GM12878 (cell line): ENCODE measurements at regions not wholly inside any gene's neighbourhood (a gene's known extent, or its start where the extent isn't known, plus 50 kb on each side); places are given as distances from the start of the nearest gene placed in this dataset.

Source experiments
- ATAC-seq: fragments of 200-7000 bp; cut with Tn5 transposase; 3 replicates; pipeline ENCODE4 v1.9.1; 2020; ENCODE audit warnings: mild to moderate bottlenecking, moderate library complexity
- BruUV-seq: library from RNA; stranded (reverse); fragments of 400-500 nt; replicated peaks from 2 replicates; lab custom pipeline; 2021; lab: Mats Ljungman, UMichigan
- CTCF ChIA-PET: fragments of 300-600 bp; sonication (Branson Sonifier 250); formaldehyde crosslinking; extraction: SDS; loops from one replicate; lab custom pipeline; 2021; ENCODE audit warnings: inconsistent platforms; lab: Yijun Ruan, JAX
- POLR2A ChIA-PET: fragments of 350-600 bp; formaldehyde crosslinking; extraction: SDS; loops from one replicate; lab custom pipeline; 2021; ENCODE audit warnings: inconsistent platforms; lab: Charles Lee
- RAD21 ChIA-PET: fragments of 300-600 bp; sonication (Branson Sonifier 250); formaldehyde crosslinking; loops from one replicate; lab custom pipeline; 2023; ENCODE audit warnings: antibody characterized with exemption; ENCODE audit not compliant: unreplicated experiment; lab: Charles Lee
- SMC1A ChIA-PET: fragments of 300-600 bp; sonication (Branson Sonifier 250); formaldehyde crosslinking; loops from one replicate; lab custom pipeline; 2023; ENCODE audit not compliant: unreplicated experiment, uncharacterized antibody; lab: Charles Lee
- DNase-seq: peaks from one replicate; pipeline ENCODE4 v3.0.0-alpha.2; 2011; ENCODE audit warnings: low read depth, low spot score
- FAIRE-seq: peaks from 3 replicates; lab custom pipeline; 2011; peaks lifted over from hg19 to GRCh38; lab: Jason Lieb, UNC
- H2AFZ ChIP-seq: 2 replicates; pipeline ENCODE4 v1.6.0; 2011; ENCODE audit warnings: low read depth, low read length, control low read depth; ENCODE audit not compliant: control insufficient read depth
- H3K27ac ChIP-seq: 2 replicates; pipeline ENCODE4 v1.5.1; 2011; ENCODE audit warnings: control low read depth; ENCODE audit not compliant: control insufficient read depth, insufficient read depth
- H3K27me3 ChIP-seq, 2 experiments: replicated peaks in 1 of 2; 2 replicates each; pipeline versions ENCODE4 v1.6.0 to v1.6.1; 2011; ENCODE audit warnings: low read length in 1 of 2; ENCODE audit not compliant: control insufficient read depth in 2 of 2, insufficient read depth in 2 of 2
- H3K36me3 ChIP-seq, 2 experiments: 2 replicates each; pipeline ENCODE4 v1.5.1; 2011; ENCODE audit warnings: low read length in 1 of 2; ENCODE audit not compliant: control insufficient read depth in 2 of 2, insufficient read depth in 2 of 2
- H3K4me1 ChIP-seq: 2 replicates; pipeline ENCODE4 v1.6.1; 2011; ENCODE audit warnings: mild to moderate bottlenecking, low read length, moderate library complexity, mixed read lengths; ENCODE audit not compliant: control insufficient read depth, insufficient read depth
- H3K4me2 ChIP-seq: 2 replicates; pipeline ENCODE4 v1.6.0; 2011; ENCODE audit warnings: control low read depth; ENCODE audit not compliant: control insufficient read depth, insufficient read depth
- H3K4me3 ChIP-seq: fragments of 200-600 bp; sonication (generic); 2 replicates; pipeline ENCODE4 v1.5.1; 2016
- H3K79me2 ChIP-seq: 2 replicates; pipeline ENCODE4 v1.6.0; 2011; ENCODE audit warnings: low read length; ENCODE audit not compliant: control insufficient read depth, insufficient read depth
- H3K9ac ChIP-seq: 2 replicates; pipeline ENCODE4 v1.8.0; 2011; ENCODE audit warnings: low read length, control low read depth, mixed read lengths; ENCODE audit not compliant: control insufficient read depth, insufficient read depth
- H3K9me3 ChIP-seq: replicated peaks from 3 replicates; pipeline ENCODE4 v1.5.1; 2011; ENCODE audit warnings: mild to moderate bottlenecking, low read length; ENCODE audit not compliant: control insufficient read depth, insufficient read depth
- H4K20me1 ChIP-seq: 2 replicates; pipeline ENCODE4 v1.6.0; 2011; ENCODE audit not compliant: control insufficient read depth, insufficient read depth
- BMI1 ChIP-seq: fragments of 450-650 bp; IDR thresholded peaks from 2 replicates; pipeline ENCODE4 v1.6.1; 2016; ENCODE audit warnings: mild to moderate bottlenecking, moderate library complexity, borderline replicate concordance
- CBX3 ChIP-seq: fragments of 200-600 bp; sonication (generic); IDR thresholded peaks from 2 replicates; pipeline ENCODE4 v1.6.1; 2016; ENCODE audit warnings: low read depth, borderline replicate concordance
- CBX5 ChIP-seq: sonication (generic); IDR thresholded peaks from 2 replicates; pipeline ENCODE4 v1.6.1; 2016; ENCODE audit warnings: low read depth, moderate library complexity, mild to moderate bottlenecking, inconsistent platforms
- CHD1 ChIP-seq: IDR thresholded peaks from 2 replicates; pipeline ENCODE4 v1.6.1; 2012; ENCODE audit warnings: low read depth, low read length, improper control_type of control experiment
- CREB1 ChIP-seq: IDR thresholded peaks from 2 replicates; pipeline ENCODE4 v1.6.1; 2012; ENCODE audit warnings: low read depth, mild to moderate bottlenecking, inconsistent platforms
- CUX1 ChIP-seq: IDR thresholded peaks from 2 replicates; pipeline ENCODE4 v1.6.1; 2012; ENCODE audit warnings: improper control_type of control experiment, low read depth, low read length; ENCODE audit not compliant: insufficient replicate concordance
- FOS ChIP-seq: IDR thresholded peaks from 3 replicates; pipeline ENCODE4 v1.6.1; 2011; ENCODE audit warnings: borderline replicate concordance; ENCODE audit not compliant: insufficient read length; ENCODE audit errors: extremely low read depth
- GABPA ChIP-seq: IDR thresholded peaks from 2 replicates; pipeline ENCODE4 v1.6.1; 2014; ENCODE audit warnings: antibody characterized with exemption, low read depth, mild to moderate bottlenecking, inconsistent platforms
- MLLT1 ChIP-seq: fragments of 450-650 bp; IDR thresholded peaks from 2 replicates; pipeline ENCODE4 v1.6.1; 2016; ENCODE audit warnings: mild to moderate bottlenecking
- MYC ChIP-seq: IDR thresholded peaks from 2 replicates; pipeline ENCODE4 v1.6.1; 2011; ENCODE audit warnings: mild to moderate bottlenecking, low read length, moderate library complexity, inconsistent platforms; ENCODE audit not compliant: insufficient read depth, insufficient replicate concordance, insufficient read length, severe bottlenecking
- NRF1 ChIP-seq: conservative IDR thresholded peaks from 2 replicates; pipeline ENCODE4 v1.6.1; 2011; ENCODE audit warnings: mild to moderate bottlenecking, low read depth, low read length, improper control_type of control experiment
- SPI1 ChIP-seq: IDR thresholded peaks from 2 replicates; pipeline ENCODE4 v1.6.1; 2011; ENCODE audit warnings: low read depth, mild to moderate bottlenecking, low read length, moderate library complexity, borderline replicate concordance; ENCODE audit not compliant: insufficient read depth
- SREBF1 ChIP-seq: IDR thresholded peaks from 2 replicates; pipeline ENCODE4 v1.6.1; 2012; ENCODE audit warnings: mild to moderate bottlenecking, low read length
- TCF7 ChIP-seq: IDR thresholded peaks from 2 replicates; pipeline ENCODE4 v1.6.1; 2014; ENCODE audit warnings: antibody characterized with exemption, borderline replicate concordance
- WRNIP1 ChIP-seq: IDR thresholded peaks from 2 replicates; pipeline ENCODE4 v1.6.1; 2011; ENCODE audit warnings: low read depth, low read length, improper control_type of control experiment, borderline replicate concordance
- ZNF592 ChIP-seq: fragments of 450-650 bp; IDR thresholded peaks from 2 replicates; pipeline ENCODE4 v1.6.1; 2017; ENCODE audit warnings: mild to moderate bottlenecking, moderate library complexity
- WGBS: methylation state at CpG from one replicate; pipeline ENCODE4 v1.1.6; 2016; ENCODE audit warnings: low lambda C conversion rate; ENCODE audit not compliant: insufficient replicate concordance, insufficient coverage; ENCODE audit errors: missing lambda C conversion rate; 5-methylcytosine and 5-hydroxymethylcytosine counted together
- in situ Hi-C: fragments of 300-500 bp; cut with MboI; formaldehyde crosslinking; loops from 9 replicates; pipeline ENCODE4 v1.14.3; 2018; ENCODE audit warnings: mixed read lengths
- intact Hi-C: fragments of 100-400 bp; cut with micrococcal nuclease; formaldehyde crosslinking; loops from one replicate; pipeline ENCODE4 v1.14.2; 2022; ENCODE audit not compliant: unreplicated experiment

GRCh38 chr21:41669533-41669830 is 97.4 kb downstream of the RIPK4 start:
- Histone ChIP-seq H3K4me1 (no peaks in the 10 kb centered on the region), H2AFZ (no peak overlapping the region), H3K79me2 (no peaks in the 10 kb centered on the region), H3K36me3 (no peaks in the 10 kb centered on the region), H3K27ac (no peak overlapping the region), H3K9ac (no peak overlapping the region), H3K9me3 (no peaks in the 10 kb centered on the region), H3K4me3 (no peak overlapping the region), H4K20me1 (no peaks in the 10 kb centered on the region), H3K4me2 (no peak overlapping the region), H3K27me3 (no peaks in the 10 kb centered on the region; a peak in 1 of 4 replicates)
- FAIRE-seq (no peak), ATAC-seq (no peak), DNase-seq (no peak)
- SMC1A ChIA-PET = no interaction called here
- CTCF ChIA-PET = no interaction called here
- 5% methylated on average over 3 of the region's 4 CpGs for WGBS
- intact Hi-C loops (no loop called here), in situ Hi-C loops (no loop called here)
- RAD21 ChIA-PET = no interaction called here
- no TSS peak for BruUV-seq
- POLR2A ChIA-PET = no interaction called here
- TF ChIP-seq MLLT1 (no peak), CUX1 (no peak), ZNF592 (no peak), MYC (no peak), SPI1 (no peak), TCF7 (no peak), CHD1 (no peak), BMI1 (no peak), NRF1 (no peak), CREB1 (no peak), CBX5 (no peak), SREBF1 (no peak), GABPA (no peak), CBX3 (no peak), FOS (no peak), WRNIP1 (no peak)
